T-helper 22 cell (primary cell): ENCODE measurements at regions not wholly inside any gene's neighbourhood (a gene's known extent, or its start where the extent isn't known, plus 50 kb on each side); places are given as distances from the start of the nearest gene placed in this dataset.
"Not testable (repeated sequence)": the region's sequence is repeated elsewhere in the genome, so short reads cannot be mapped to it uniquely, and the experiment has no call there.

ENCODE experiments used
- DNase-seq: peaks from one replicate; pipeline ENCODE4 v3.0.0-alpha.2; 2020; ENCODE audit warnings: low read depth

DNA sequence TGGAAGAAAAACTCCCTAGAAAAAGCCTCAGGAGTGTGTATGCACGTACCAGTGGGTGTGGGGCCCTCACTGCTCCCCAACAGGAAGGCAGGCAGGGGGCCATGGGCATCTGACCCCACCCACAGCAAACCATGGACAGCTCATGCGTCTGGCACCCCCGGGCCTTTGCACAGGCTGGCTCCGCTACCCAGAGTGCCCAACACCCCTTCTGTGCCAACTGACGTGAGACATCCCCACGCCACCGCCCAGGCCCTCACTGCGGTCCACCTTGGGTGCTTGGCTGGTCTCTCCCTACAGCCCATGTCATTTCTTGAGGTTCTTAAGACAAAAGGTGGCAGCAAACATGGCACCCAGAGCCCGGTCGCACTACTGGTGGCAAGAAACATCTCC, 91.4 kb downstream of the NCOR2 start:
- DNase-seq = no peak

DNA sequence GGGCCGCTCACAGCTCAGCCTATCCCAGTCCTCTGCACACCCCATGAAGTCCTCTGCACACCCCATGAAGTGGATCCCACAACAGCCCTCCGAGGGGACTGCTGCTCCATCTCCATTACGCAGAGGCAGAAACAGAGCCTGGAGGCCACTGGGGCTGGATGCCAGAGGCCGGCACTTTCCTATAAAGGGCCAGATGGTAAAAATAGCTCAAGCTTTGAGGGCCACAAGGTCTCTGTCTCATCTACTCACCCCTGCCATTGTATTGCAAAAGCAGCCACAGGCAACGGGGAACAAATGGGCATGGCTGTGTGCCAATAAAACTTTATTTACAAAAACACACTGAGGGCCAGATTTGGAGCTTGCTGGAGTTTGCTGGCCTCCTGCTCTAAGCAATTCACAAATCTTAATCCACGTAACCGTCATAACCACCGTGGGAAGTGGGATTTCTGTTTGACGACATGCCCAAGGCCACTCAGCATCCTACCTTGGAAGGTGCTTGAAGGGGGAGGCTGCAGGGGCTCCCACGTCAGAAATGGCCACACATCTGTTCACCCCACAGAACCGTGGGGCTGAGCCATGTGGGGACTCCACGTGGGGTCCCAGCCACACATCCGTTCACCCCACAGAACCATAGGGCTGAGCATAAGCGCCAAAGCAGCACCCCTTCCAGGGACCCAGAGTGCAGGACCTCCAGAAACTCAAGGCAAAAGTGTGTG, 92.0 kb downstream of the NCOR2 start:
- DNase-seq = no peak

DNA sequence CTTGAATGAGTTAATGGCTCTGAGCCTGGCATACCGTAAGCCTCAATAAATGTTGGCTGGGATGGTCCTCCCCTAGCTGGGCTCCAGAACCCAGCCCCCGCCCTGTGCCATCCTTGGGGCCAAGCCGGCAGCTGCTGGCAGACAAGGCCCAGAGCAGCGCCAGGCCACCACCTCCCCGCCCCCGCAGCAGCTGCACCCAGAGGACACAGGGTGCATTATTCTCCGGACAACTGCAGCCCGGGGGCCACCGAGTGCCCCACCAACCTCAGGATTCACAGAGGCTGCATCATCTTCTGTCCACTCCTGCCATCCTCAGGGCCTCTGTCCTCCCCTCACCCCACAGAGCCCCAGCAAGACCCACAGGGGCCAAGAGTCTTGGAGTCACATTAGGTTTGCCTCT, 92.7 kb downstream of the NCOR2 start:
- DNase-seq = no peak

DNA sequence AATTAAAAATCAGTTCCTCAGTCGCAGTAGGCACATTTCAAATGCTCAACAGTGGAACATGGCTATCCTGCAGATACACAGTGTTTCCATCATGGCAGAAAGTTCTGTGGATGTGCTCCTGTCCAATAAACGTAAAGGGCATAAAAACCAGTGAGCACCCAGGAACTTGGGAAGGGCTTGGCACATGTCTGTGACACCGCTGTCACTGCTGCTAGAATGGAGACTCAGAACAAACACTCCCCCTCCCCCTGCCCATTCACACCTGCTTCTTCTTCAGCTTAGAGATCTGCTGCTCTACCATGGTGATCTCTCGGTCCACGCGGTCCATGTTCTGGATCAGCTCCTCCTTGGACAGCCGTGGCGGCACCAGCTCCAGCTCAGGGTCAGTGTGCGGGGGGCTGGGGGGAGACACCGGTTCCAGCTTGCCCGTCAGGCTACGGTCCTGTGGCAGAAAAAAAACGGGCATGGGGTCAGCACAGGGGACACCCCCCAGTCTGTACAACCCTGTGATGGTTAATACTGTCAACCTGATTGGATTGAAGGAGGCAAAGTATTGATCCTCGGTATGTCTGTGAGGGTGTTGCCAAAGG, 94.6 kb downstream of the NCOR2 start:
- no peak for DNase-seq

DNA sequence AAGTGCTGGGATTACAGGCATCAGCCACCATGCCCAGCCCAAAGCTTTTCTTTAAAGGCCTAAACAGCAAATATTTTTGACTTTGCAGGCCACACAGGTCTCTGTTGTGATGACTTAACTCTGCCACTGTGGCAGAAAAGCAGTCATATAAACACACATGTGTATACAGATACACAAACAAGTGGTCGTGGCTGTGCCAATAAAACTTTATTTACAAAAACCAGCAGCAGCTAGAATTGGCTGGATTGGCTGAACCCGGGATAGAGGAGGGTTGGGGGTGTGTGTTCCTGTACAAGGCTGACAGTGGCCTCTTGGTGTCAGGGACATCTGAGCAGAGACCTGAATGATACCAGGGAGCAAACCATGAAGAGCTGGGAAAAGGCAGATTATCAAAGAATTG, 95.6 kb downstream of the NCOR2 start:
- DNase-seq = no peak

DNA sequence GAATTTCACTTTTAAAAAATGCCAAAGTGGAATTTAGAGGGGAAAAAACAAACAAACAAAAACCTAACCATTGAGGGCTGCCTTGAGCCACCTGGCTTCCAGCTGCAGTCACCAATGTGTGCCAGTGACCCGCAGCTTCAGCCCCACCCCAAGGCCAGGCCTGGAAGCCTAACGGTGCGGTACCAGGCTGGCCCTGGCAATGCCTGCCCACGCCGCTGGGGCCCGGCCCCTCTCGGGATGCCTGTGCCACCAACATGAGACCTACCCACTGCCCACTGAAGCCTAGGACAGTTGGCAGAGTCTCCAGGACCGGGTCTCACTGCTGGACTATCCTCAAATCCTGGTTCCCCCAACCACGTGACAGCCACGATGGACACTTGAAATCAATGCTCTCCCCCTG, 96.6 kb downstream of the NCOR2 start:
- DNase-seq = no peak

DNA sequence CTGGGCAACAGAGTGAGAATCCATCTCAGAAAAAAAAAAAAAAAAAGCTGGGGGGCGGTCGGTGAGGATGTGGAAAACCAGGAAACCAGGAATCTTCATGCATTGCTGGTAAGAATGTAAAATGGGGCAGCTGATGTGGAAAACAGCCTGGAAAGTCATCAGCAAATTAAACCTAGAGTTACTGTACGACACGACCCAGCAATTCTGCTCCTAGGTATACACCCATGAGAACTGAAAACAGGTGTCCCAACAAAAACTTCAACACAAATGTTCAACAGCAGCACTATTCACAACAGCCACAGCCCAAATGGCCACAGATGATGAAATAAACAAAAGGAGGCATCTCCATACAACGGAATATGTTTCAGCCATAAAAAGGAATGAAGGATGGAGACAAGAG, 97.3 kb downstream of the NCOR2 start:
- no peak for DNase-seq

DNA sequence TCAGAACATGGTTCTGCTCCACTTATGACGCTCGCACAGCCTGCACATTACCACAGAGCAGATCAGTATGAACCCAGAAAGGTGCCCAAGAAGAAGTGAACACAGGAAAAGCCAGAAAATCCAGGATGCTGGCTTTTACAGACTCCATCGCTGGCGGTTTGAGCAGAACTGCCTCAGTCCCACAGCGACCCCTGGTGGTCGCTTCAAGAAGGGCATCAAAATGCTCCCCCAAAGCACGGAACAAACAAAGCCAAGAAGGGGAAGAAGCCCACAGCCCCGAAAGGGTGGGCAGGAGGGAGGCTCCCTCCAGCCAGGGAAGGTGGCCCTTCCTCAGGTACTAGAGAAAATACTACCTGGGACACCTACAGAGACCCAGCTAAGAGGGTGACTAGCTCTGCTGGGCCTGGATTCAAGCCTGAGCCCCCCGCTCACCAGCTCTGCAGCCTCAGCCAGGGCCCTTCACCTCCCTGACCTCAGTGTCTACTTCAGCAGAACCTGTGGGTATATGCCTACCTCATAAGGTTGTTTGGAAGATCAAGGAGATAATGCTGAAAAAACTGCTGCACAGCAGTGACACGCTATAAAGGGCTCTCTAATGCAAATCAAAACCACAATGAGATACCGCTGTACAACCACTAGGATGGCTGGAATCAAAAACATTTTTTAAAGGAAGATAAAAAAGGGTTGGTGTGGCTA, 98.1 kb downstream of the NCOR2 start:
- peak; percentile 59 for DNase-seq

DNA sequence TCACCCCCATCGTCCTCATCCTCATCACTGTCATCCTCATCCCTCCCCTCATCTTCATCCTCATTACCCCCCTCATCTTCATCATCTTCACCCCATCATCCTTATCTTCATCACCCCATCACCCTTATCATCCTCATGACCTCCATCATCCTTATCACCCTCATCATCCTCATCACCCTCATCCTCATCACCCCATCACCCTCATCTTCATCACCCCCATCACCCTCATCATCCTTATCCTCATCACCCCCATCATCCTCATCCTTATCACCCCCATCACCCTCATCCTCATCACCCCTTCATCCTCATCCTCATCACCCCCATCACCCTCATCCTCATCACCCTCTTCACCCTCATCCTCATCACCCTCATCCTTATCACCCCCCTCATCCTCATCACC, 99.9 kb downstream of the NCOR2 start:
- not testable (repeated sequence) for DNase-seq

DNA sequence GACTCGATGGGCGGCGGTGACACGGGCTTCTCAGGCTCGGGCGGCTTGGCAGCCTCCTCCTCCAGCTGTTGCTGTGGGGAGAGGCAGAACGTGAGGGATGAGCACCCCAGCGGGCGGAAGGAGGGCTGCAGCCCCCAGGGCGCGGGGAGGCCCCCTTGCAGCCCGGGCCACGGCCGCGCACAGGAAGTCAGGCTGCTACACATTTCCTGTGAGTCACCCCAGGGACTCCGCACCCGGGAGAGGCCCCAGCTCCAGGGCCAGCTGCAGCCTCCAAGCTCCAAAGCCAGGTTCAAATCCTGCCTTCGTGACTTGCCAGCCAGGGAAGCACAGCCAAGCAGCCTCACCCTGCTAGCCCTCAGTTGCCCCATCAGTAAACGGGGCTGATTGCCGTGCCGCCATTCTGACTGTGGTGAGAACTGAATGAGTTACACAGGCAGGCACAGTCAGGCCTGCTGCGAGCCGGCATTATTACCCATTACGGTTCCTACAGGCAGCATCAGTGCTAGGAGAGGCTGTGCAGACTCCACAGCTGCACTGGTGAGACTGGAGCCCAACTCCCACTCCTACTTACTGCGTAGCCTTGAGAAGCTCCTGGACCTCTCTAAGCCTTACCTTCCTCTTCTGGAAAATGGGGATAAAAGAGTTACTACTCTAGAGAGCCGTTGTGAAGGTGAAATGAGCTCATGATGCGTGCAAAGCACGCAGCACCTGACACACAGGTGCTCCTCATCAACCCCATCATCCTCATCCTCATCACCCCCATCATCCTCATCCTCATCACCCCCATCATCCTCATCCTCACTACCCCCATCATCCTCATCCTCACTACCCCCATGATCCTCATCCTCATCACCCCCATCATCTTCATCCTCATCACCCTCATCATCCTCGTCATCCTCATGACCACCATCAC, 100.9 kb downstream of the NCOR2 start:
- peak; percentile 91 for DNase-seq

DNA sequence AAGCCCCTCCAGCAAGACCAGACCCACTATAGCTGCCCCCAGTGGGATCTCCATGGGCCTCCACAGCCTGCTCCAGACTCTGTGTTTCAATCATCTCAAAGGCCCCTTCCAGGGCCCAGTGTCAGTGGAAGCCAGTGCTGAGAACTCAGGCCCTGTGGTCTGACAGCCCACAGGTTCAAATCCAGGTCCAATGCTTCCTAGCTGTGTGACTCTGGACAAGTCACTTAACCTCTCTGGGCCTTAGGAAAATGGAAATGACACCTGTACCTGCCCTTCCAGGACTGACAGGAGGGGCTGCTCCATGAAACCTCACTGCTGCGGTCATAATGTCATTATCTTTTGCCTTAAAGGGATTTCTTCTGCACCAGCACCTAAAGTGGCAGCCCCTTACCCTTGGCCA, 101.9 kb downstream of the NCOR2 start:
- no peak for DNase-seq

DNA sequence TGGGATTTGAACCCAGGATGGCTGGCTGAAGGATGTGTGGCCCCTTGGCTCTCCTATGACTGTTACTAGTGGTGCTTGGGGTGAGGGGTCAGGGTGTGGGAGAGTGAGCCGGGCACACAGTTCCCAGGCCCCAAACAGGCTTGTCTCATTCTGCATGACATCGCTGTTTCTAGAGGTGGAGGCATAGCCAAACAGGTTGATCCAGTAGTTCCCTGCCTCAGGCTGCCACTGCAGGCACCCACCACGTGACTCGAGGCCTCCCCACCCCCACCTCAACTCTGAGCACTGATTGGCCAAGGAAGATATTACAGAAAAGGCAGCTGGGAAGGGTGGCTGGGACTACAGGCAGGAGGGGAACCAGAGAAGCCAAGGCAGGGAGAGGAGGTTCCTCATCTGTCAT, 102.6 kb downstream of the NCOR2 start:
- DNase-seq = no peak

DNA sequence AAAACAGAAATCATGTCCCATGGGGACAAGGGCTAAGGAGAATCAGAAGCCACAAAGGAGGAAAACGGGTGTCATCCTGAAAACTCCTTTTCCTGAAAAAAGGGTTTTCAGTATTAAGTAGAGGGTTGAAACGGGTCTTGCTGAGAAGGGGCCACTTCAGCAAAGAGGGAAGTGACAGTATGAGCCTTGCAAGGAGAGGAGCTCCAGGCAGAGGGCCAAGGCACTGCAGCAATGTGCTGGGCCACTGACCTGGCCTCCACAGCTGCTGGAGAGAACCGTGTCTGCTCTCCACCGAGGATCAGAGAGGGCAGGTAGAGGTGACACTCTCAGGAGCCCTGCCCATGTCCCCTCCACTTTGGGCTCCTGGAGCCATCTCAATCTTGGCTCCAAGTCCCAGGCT, 103.3 kb downstream of the NCOR2 start:
- no peak for DNase-seq

DNA sequence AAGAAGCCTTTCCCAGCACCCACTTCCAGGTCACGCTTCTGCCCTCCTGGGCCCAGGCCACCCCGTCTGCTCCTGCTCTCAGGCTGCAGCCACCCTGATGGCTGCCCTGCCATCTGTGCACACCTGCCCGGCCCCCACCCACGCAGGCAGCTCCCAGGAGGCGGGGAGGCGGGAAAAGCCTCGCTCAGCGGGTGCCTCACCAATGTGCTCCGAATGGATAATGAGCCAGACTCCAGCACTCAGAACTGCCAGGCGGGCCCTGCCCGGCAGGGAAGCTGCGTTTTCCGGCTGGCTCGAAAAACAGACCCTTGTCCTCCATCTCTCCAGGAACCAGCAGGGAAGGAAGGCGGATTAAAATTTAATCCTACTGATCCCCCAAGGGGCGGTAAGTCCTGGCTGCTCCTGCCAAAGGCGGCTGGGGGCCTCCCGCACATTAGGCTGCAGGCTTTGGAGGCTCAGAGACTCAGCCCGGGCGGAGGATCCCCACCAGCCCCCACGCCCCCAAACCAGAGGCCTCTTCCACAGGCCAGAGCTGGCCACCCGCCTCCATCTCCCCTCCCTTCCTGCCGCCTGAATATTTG, 104.0 kb downstream of the NCOR2 start:
- DNase-seq = no peak

DNA sequence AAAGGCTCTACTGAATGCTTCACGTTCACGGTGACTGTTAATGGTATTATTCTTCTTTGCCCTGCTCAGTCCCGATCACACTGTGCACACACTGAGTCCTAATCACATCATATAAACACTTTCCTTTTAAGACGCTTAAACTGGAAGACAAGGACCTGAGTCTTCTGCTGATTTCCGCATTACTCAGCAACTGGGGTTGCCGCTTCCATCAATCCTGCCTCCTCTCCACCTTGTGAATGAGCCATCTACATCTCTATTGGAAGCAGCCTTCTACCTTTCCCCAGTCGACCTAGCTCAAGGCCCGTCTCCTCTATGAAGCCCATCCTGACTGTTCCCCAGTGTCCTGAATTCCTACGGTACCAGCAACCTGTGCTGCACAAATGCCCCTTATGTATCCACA, 104.7 kb downstream of the NCOR2 start:
- no peak for DNase-seq

DNA sequence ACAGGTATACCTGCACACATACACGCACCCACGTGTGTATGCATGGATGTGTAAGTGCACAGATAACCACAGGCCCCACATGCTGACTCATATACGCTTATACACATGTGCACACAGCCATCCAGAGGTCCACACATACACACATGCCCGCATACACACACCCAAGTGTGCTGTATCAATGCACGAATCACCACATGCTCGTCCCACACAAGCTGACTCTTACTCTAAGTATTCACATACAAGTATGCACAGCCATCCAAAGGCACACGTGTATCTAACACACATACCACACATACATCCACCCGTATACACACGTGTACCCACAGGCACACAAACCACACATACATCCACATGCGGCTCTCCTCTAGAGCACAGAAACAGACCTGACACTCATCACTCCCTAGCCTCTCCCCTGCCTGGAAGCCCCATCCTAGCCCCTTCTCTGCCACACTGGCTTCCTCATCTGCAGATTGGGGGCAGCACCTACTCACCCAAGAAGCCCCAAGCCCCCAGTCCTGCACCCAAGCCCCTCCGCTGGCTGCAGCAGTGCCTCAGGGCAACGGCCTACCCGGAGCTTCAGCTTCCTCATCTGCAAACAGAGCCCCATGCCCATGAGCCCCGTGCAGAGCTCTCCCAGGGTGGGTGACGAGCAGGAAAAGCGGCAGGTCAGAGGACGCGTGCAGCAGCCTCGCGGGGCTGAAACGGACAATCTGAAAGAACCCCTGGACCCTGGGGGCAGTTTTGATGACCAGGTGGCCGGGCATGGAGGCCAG, 105.4 kb downstream of the NCOR2 start:
- DNase-seq = no peak

DNA sequence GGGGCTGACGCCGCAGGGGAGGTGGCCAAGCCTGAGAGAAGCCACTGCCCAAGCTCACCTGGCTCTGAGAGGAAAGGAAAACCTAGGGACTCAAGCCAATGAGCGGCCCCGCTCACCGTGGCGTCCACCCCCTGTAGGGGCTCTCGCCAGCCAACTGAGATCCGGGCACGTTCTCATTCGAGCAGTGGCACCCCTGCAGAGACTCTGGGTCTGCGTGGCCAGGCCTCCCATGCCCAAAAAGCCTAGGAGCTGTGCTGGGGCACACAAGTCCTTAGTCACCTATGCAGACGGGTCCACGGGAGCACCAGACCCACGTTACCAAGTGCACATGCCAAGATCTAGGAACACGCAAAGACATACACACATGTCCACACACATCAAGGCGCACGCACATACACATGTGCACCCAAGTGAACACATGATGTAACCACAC, 106.2 kb downstream of the NCOR2 start:
- DNase-seq = no peak

DNA sequence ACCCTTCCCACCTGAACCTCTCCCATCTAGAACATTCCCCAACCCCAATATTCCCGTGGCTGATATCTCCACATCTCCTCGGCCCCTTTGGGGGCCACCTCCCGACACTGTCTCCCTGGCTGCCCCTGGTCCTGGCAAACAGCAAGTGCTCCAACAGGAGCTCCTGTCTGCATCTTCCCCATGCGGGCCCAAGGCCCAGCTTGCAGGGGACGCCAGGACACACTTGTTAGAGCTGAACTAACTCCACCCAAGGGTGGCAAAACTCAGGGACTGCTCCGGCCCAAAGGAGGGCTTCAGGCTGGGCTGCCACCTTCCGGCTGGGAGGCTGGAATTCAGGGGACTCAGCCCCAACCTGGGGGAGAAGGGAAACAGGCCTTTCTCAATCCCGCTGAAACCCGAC, 106.6 kb downstream of the NCOR2 start:
- no peak for DNase-seq

DNA sequence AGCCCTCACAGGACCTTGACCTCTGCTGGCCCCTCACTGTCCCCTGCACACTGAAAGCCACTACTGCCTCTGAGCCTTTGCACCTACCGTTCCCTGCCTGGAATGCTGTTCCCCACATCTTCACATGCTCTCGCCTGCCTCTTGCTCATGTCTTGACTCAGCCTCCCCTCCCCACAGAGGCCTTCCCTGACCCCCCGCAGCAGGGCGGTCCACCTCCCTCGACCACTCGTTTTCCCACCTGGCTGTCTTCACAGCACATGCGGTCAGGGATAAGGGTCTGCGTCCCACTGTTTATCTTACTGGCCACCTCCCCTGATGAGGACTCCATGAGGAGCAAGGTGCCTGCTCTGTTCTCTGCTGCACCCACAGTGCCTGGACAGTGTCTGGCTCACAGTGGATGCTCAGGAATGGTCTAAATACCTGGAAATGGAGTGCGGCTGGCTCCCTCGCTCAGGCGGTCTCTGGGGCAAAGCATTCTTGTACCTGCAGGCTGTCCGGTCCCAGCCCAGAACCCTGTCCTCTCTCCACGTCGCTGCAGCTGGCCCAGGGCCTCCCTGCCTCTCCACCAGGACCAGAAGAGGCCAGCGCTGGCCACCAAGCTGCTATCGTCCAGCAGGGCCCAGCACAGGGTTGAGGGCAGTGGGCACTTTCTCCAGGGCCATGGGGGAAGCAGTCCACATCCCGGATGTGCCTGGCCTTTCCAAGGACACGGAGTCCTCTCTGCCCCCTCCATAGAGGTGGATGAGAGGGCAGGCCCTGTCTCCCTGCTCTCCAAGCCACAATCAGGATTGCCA, 107.4 kb downstream of the NCOR2 start:
- DNase-seq = no peak
